K562 (cell line): ENCODE measurements at regions not wholly inside any gene's neighbourhood (a gene's known extent, or its start where the extent isn't known, plus 50 kb on each side); places are given as distances from the start of the nearest gene placed in this dataset.

Source experiments
- CUX1 ChIP-seq: fragments of 200-800 bp; sonication (Bioruptor generic); IDR thresholded peaks from 2 replicates; pipeline ENCODE4 v1.6.1; 2016; ENCODE audit warnings: missing genetic modification characterization, missing compliant biosample characterization
- E2F4 ChIP-seq: sonication (generic); formaldehyde crosslinking; IDR thresholded peaks from 2 replicates; pipeline ENCODE4 v1.8.0; 2022; ENCODE audit warnings: mild to moderate bottlenecking, low read depth, missing genetic modification reagents
- EP300 ChIP-seq: IDR thresholded peaks from 2 replicates; pipeline ENCODE4 v1.6.1; 2012; ENCODE audit warnings: low read length, improper control_type of control experiment
- ETS1 ChIP-seq: conservative IDR thresholded peaks from 2 replicates; pipeline ENCODE4 v1.6.1; 2011; ENCODE audit warnings: low read depth, mild to moderate bottlenecking, low read length; ENCODE audit not compliant: control insufficient read depth
- FOSL1 ChIP-seq: fragments of 200-800 bp; sonication (Bioruptor generic); conservative IDR thresholded peaks from 2 replicates; pipeline ENCODE4 v1.6.1; 2016; ENCODE audit warnings: missing genetic modification characterization, missing compliant biosample characterization
- FOXJ3 ChIP-seq: sonication (generic); formaldehyde crosslinking; IDR thresholded peaks from 2 replicates; pipeline ENCODE4 v1.4.0; 2020; ENCODE audit warnings: mild to moderate bottlenecking, missing genetic modification reagents
- FOXK1 ChIP-seq: sonication (generic); formaldehyde crosslinking; IDR thresholded peaks from 2 replicates; pipeline ENCODE4 v1.8.0; 2022; ENCODE audit warnings: missing genetic modification reagents, mild to moderate bottlenecking, borderline replicate concordance
- GATAD2B ChIP-seq: fragments of 450-650 bp; IDR thresholded peaks from 2 replicates; pipeline ENCODE4 v1.6.1; 2017; ENCODE audit warnings: mild to moderate bottlenecking, borderline replicate concordance
- MCM3 ChIP-seq: fragments of 450-650 bp; IDR thresholded peaks from 2 replicates; pipeline ENCODE4 v1.6.1; 2016
- MITF ChIP-seq: IDR thresholded peaks from 2 replicates; pipeline ENCODE4 v1.6.1; 2014; ENCODE audit warnings: antibody characterized with exemption
- NR1H2 ChIP-seq: sonication (generic); formaldehyde crosslinking; IDR thresholded peaks from 2 replicates; pipeline ENCODE4 v1.4.0; 2020; ENCODE audit warnings: mild to moderate bottlenecking, missing genetic modification reagents
- PCBP1 ChIP-seq: fragments of 200-400 bp; formaldehyde crosslinking; IDR thresholded peaks from 2 replicates; pipeline ENCODE4 v1.6.1; 2018; ENCODE audit warnings: mild to moderate bottlenecking, low read depth, low read length; ENCODE audit not compliant: poor library complexity, severe bottlenecking
- PHTF2 ChIP-seq: fragments of 250-450 bp; sonication (Bioruptor Pico); IDR thresholded peaks from 2 replicates; pipeline ENCODE4 v1.5.0; 2021; ENCODE audit warnings: mild to moderate bottlenecking
- POLR2AphosphoS5 ChIP-seq: IDR thresholded peaks from 2 replicates; pipeline ENCODE4 v1.6.1; 2011; ENCODE audit warnings: mild to moderate bottlenecking, low read depth, low read length, moderate library complexity; ENCODE audit not compliant: control insufficient read depth, insufficient read depth
- RFX5 ChIP-seq: IDR thresholded peaks from 2 replicates; pipeline ENCODE4 v1.6.1; 2011; ENCODE audit warnings: low read depth, mild to moderate bottlenecking, improper control_type of control experiment, low read length
- WHSC1 ChIP-seq: IDR thresholded peaks from one replicate; pipeline ENCODE4 v1.6.1; 2012; ENCODE audit warnings: low read length, control low read depth, inconsistent platforms
- ZNF140 ChIP-seq: fragments of 250-450 bp; sonication (Bioruptor Pico); IDR thresholded peaks from 2 replicates; pipeline ENCODE4 v1.8.0; 2021; ENCODE audit warnings: moderate library complexity, mild to moderate bottlenecking, inconsistent platforms
- ZNF586 ChIP-seq: fragments of 450-650 bp; formaldehyde crosslinking; conservative IDR thresholded peaks from 2 replicates; pipeline ENCODE4 v1.4.0; 2020; ENCODE audit warnings: mild to moderate bottlenecking, moderate library complexity
- ZNF717 ChIP-seq: fragments of 250-450 bp; sonication (Bioruptor Pico); IDR thresholded peaks from 2 replicates; pipeline ENCODE4 v1.5.0; 2021
- ZNF79 ChIP-seq: fragments of 250-450 bp; sonication (Bioruptor Pico); IDR thresholded peaks from 2 replicates; pipeline ENCODE4 v1.4.0; 2020; ENCODE audit warnings: low read depth, mild to moderate bottlenecking, moderate library complexity

- TF ChIP-seq NR1H2, result no peak
- no peak for TF ChIP-seq ZNF586 (CRISPR knock-in tag)
- no peak for TF ChIP-seq ETS1
- TF ChIP-seq ZNF79 (CRISPR knock-in tag), result no peak
- TF ChIP-seq EP300, result peak; percentile 92
- no peak for TF ChIP-seq WHSC1
- TF ChIP-seq FOSL1 (tag), result peak; percentile 51; the same call in 1 of the 2 replicates
- no peak for TF ChIP-seq GATAD2B
- TF ChIP-seq FOXJ3 (CRISPR knock-in tag), result no peak
- TF ChIP-seq RFX5, result no peak
- no peak for TF ChIP-seq PHTF2
- TF ChIP-seq MITF, result no peak
- TF ChIP-seq PCBP1, result no peak
- no peak for TF ChIP-seq MCM3
- no peak for TF ChIP-seq ZNF717 (CRISPR knock-in tag)
- no peak for TF ChIP-seq E2F4 (CRISPR knock-in tag)
- no peak for TF ChIP-seq CUX1
- TF ChIP-seq ZNF140 (CRISPR knock-in tag), result no peak
- peak; percentile 44; the same call in 1 of the 2 replicates for TF ChIP-seq POLR2AphosphoS5
- no peak for TF ChIP-seq FOXK1 (CRISPR knock-in tag)
Observed at GRCh38 chr4:138437263-138437851, 195.2 kb upstream of the SLC7A11 start (continued).
